GM10266 (cell line): ENCODE measurements at regions not wholly inside any gene's neighbourhood (a gene's known extent, or its start where the extent isn't known, plus 50 kb on each side); places are given as distances from the start of the nearest gene placed in this dataset.

Experiments
- DNase-seq: peaks from one replicate; pipeline ENCODE4 v3.0.0; 2012; ENCODE audit errors: extremely low spot score
- TF ChIP-seq, protein P1 (sequence below): IDR thresholded peaks from 2 replicates; pipeline ENCODE4 v1.5.1; 2012; ENCODE audit warnings: mild to moderate bottlenecking, low read depth; ENCODE audit not compliant: control insufficient read depth, insufficient read depth; ENCODE audit errors: missing control alignments

DNA sequence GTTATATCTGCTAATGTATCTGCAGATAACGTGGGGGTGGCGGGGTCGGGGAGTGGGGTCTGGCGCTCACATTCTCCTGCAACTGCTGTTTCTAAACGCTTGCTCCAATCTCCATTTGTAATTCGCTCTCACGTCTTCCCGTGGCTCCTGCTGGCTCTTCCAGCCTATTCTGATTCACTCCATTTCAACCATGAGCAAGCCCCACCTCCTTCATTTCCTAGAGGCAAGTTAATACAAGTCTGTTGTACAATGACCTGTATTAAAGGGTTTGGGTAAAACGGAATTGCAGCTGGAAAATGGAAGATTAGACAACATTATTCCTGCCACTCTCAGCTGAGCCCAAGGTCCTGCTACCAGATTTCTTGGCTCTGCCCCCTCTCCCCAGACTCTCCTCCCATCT lies 132.3 kb downstream of the CSNK2A3 start:
- DNase-seq = no peak
- TF ChIP-seq, protein P1, sequence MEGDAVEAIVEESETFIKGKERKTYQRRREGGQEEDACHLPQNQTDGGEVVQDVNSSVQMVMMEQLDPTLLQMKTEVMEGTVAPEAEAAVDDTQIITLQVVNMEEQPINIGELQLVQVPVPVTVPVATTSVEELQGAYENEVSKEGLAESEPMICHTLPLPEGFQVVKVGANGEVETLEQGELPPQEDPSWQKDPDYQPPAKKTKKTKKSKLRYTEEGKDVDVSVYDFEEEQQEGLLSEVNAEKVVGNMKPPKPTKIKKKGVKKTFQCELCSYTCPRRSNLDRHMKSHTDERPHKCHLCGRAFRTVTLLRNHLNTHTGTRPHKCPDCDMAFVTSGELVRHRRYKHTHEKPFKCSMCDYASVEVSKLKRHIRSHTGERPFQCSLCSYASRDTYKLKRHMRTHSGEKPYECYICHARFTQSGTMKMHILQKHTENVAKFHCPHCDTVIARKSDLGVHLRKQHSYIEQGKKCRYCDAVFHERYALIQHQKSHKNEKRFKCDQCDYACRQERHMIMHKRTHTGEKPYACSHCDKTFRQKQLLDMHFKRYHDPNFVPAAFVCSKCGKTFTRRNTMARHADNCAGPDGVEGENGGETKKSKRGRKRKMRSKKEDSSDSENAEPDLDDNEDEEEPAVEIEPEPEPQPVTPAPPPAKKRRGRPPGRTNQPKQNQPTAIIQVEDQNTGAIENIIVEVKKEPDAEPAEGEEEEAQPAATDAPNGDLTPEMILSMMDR = no peak

DNA sequence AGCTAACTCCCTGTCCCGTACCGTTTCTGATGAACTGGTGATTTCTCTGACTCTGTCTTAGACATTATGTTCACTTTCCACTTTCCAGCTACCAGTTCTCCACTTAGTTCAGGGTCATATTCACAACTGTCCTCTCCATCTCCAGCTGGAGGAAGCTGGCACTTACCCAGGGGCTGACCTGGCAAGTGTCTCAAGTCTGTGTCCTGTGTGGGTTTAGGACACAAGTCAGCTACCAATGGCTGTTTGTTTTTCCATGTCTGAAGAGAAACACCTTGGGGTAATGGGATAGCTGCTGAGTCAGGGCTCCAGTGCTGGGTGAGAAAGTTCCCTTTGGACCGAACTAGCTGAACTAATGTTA lies 134.4 kb downstream of the CSNK2A3 start:
- no peak for DNase-seq

DNA sequence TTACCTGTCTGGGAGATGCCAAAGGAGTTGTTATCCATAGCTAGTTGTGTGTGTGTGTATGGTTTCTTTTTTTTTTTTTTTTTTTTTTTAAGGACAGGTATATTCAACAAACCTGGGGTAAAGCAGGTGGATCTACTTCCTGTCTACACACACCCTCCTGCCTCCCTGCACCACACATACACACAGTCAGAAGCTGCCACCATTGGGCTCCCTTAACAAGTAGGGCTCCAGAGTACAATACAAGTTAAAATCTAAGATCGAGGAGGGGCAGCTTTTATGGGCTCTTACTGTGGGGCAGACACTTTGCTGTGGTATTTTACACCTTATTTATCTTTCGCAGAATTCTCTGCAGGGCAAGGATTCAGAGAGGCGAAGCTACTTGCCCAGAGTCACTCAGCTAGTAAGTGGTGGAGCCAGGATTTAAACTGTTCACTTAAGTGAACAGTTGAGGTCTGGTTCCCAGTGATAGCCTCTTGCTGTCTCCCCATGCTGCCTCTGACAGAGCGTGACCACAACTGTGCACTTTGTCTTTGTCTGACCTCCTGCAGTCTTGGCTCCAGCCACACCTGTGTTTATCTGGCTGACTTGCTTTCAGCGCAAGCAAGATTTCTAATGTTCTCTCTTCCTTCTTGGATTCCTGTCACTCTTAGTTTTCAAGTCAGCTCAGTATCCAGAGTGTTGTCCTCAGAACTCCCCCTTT lies 135.0 kb downstream of the CSNK2A3 start:
- TF ChIP-seq, protein P1 = no peak
- no peak for DNase-seq

More for the DNA sequence above, 134.4 kb downstream of the CSNK2A3 start:
- TF ChIP-seq, protein P1 = no peak

DNA sequence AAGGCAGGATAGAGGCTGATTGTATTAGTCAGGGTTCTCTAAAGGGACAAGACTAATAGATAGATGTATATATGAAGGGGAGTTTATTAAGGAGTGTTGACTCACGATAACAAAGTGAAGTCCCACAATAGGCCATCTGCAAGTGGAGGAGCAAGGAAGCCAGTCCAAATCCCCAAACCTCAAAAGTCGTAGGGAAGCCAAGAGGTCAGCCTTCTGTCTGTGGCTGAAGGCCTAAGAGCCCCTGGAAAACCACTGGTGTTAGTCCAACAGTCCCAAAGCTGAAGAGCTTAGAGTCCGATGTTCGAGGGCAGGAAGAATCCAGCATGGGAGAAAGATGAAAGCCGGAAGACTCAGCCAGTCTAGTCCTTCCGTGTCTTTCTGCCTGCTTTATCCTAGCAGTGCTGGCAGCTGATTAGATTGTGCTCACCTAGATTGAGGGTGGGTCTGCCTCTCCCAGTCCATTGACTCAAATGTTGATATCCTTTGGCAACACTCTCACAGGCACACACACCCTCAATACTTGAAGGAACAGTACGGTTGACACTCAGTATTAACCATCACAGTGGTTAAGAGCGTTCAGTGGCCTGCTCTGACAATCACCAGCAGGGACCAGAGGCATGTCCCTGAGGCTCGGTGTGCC lies 135.6 kb downstream of the CSNK2A3 start:
- DNase-seq = no peak
- TF ChIP-seq, protein P1 = no peak

DNA sequence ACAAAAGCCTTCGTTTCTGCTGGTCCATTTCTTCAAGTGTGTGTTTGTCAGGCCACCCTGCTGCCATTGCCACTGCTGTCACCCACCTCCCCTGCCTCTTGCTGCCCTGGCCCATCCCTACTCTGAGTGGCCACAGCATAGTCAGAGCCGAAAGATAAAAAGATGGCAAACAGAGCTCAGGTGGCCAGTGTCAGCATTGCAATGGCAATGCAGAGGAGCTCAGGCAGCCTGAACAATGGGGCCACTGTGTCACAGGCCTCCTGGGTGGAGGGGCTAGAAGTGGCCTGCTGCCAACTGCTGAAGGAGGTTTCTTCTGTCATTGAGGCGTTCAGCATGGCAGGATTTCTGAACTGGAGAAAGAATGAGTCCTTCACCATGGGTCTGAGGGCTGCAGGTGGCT lies 137.1 kb downstream of the CSNK2A3 start:
- no peak for DNase-seq
- TF ChIP-seq, protein P1 = no peak

DNA sequence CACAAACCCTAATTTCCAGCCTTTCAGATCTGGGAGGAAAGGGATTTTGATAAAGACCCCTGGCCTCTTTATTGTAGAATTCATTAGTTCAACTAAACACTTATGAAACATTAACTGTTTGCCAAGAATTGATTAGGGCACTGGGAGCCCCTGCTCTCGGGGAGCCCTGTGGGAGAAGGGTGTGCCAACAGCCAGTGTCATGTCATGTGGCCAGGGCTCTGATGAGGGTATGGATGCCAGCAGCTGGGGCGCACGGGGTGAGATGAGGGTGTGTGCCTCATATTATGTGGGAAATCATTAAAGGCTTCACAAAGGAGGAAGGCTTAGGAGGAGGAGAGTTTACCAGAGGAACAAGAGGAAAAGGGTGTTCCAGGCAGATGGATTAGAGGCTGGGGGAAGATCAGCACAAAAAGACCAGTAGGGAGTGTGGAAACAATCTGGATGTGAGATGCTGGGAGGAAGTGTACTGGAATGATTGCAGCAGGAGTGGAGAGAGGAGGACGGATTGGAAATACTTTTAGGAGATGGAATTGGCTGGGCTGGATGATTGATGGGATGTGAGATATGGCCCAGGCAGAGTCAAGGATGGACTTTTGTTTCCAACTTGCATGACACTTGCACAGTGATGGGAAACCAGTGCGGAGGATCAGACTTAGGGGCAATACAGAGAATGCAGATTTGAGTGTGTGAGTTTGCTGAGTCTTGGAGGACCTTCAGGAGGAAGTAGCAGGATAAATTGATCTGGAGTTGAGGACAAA lies 137.8 kb downstream of the CSNK2A3 start:
- TF ChIP-seq, protein P1 = no peak
- DNase-seq = no peak

DNA sequence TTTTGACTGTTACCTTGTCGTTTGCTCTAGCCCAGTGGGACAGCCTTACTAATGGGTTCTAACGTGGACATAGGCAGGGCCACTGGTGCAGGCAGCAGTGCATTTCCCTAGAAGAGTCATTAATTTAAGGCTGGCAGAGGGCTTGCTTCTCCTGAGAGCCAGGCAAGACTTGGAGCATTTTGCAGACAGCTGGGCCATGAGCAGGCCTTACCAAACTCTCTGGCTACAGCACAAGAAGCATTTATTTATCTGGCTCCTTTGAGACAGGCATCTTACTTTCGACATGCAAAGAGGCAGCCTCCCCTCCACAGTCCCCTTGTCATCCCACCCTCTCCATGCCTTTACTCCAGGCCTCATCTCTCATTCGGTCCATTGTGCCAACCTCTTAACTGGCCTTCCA lies 139.9 kb downstream of the CSNK2A3 start:
- no peak for DNase-seq
- TF ChIP-seq, protein P1 = no peak
